Suprapubic skin (tissue), 4 donors: ENCODE measurements at regions not wholly inside any gene's neighbourhood (a gene's known extent, or its start where the extent isn't known, plus 50 kb on each side); places are given as distances from the start of the nearest gene placed in this dataset.

Experiments used
- DNase-seq, 2 donors: peaks; one replicate each; pipeline ENCODE4 v3.0.0-alpha.2; 2019; ENCODE audit warnings: low spot score in 2 of 2
- H3K27ac ChIP-seq: fragments of 200-600 bp; sonication (generic); one replicate; pipeline ENCODE4 v1.5.1; 2019
- H3K27me3 ChIP-seq: fragments of 200-600 bp; sonication (generic); one replicate; pipeline ENCODE4 v1.5.1; 2019
- H3K36me3 ChIP-seq: fragments of 200-600 bp; sonication (generic); one replicate; pipeline ENCODE4 v1.5.1; 2019
- H3K4me1 ChIP-seq: fragments of 200-600 bp; sonication (generic); one replicate; pipeline ENCODE4 v1.5.1; 2019
- H3K4me3 ChIP-seq: fragments of 200-600 bp; sonication (generic); one replicate; pipeline ENCODE4 v1.5.1; 2019; ENCODE audit warnings: mild to moderate bottlenecking
- H3K9me3 ChIP-seq: fragments of 200-600 bp; sonication (generic); one replicate; pipeline ENCODE4 v1.5.1; 2019
- EP300 ChIP-seq: sonication (generic); formaldehyde crosslinking; IDR thresholded peaks from one replicate; pipeline ENCODE4 v1.6.1; 2017; ENCODE audit warnings: antibody characterized with exemption
- POLR2A ChIP-seq, 2 donors: fragments of 450-650 bp; IDR thresholded peaks; one replicate each; pipeline ENCODE4 v1.6.1; 2017; ENCODE audit warnings: antibody characterized with exemption in 2 of 2, mild to moderate bottlenecking in 2 of 2, moderate library complexity in 2 of 2
- POLR2AphosphoS5 ChIP-seq, 3 donors: sonication (generic); formaldehyde crosslinking; IDR thresholded peaks; one replicate each; pipeline ENCODE4 v1.6.1; 2017; ENCODE audit warnings: antibody characterized with exemption in 3 of 3
- WGBS: methylation state at CpG from one replicate; pipeline ENCODE4 v1.1.5; 2018; 5-methylcytosine and 5-hydroxymethylcytosine counted together
- TF ChIP-seq, protein P1 (sequence below), 2 donors: fragments of 200-600 bp in 1 of 2; fragments of 450-650 bp in 1 of 2; sonication (generic) in 1 of 2; IDR thresholded peaks; one replicate each; pipeline ENCODE4 v1.5.1; 2016 to 2019; ENCODE audit warnings: antibody characterized with exemption in 2 of 2, mild to moderate bottlenecking in 1 of 2, moderate library complexity in 1 of 2

GRCh38 chr9:108687006-108687987 is 168.5 kb downstream of the ACTL7B start:
- TF ChIP-seq EP300 (no peak), POLR2AphosphoS5 (IDR thresholded peaks at IDR 0.05) (no peak), POLR2A (IDR thresholded peaks at IDR 0.05) (no peak)
- TF ChIP-seq, protein P1, sequence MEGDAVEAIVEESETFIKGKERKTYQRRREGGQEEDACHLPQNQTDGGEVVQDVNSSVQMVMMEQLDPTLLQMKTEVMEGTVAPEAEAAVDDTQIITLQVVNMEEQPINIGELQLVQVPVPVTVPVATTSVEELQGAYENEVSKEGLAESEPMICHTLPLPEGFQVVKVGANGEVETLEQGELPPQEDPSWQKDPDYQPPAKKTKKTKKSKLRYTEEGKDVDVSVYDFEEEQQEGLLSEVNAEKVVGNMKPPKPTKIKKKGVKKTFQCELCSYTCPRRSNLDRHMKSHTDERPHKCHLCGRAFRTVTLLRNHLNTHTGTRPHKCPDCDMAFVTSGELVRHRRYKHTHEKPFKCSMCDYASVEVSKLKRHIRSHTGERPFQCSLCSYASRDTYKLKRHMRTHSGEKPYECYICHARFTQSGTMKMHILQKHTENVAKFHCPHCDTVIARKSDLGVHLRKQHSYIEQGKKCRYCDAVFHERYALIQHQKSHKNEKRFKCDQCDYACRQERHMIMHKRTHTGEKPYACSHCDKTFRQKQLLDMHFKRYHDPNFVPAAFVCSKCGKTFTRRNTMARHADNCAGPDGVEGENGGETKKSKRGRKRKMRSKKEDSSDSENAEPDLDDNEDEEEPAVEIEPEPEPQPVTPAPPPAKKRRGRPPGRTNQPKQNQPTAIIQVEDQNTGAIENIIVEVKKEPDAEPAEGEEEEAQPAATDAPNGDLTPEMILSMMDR (IDR thresholded peaks at IDR 0.05): no peak
- no peak overlapping the region for H3K27ac ChIP-seq
- DNase-seq: no peak
- no peaks in the 10 kb centered on the region for H3K27me3 ChIP-seq
- peaks cover 2% of the 10 kb centered on the region for H3K4me1 ChIP-seq
- WGBS: 60% methylated on average over 8 of the region's 8 CpGs
- H3K36me3 ChIP-seq: no peaks in the 10 kb centered on the region
- H3K9me3 ChIP-seq: no peaks in the 10 kb centered on the region
- no peak overlapping the region for H3K4me3 ChIP-seq

DNA sequence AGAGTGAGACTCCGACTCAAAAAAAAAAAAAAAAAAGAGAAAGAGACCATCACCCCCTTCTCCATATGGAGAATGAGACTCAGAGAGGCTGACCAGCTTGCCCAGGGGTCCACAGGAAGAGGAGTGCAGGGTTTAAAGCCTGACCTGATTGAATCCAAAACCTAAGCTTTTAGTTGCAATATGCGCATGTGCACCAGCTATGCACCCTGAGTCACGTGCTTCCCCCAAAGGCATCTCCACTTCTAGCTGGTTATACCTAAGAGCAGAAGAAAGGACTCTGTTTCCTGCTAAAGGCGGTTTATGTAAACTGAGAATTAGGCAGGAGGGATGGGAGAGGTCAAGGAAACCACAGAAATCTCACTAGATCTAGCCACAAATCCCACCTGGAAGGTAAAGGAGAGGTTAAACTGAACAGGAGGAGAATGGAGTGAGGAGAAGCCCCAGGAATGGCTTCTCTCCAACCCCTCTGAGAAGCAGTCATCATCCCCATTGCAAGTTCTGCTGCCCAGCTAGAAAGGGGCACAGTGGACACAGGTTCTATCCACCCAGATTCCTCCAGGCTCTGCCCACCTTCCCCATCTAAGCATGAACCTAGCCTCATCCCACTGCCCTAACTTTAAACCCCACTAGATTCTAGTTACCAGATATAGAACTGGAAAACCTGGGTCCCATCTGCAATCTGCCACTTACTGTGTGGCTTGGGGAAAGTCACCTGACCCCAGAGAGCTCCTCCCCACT is 171.3 kb downstream of the ACTL7B start:
- 97% methylated on average over 4 of the region's 4 CpGs for WGBS
- H3K9me3 ChIP-seq: no peaks in the 10 kb centered on the region
- no peak overlapping the region for H3K4me3 ChIP-seq
- DNase-seq: no peak
- no peak overlapping the region for H3K27ac ChIP-seq
- peaks cover 2% of the 10 kb centered on the region for H3K4me1 ChIP-seq
- no peak for TF ChIP-seq POLR2AphosphoS5 (IDR thresholded peaks at IDR 0.05)
- TF ChIP-seq EP300: no peak
- TF ChIP-seq, protein P1 (IDR thresholded peaks at IDR 0.05): no peak
- no peak for TF ChIP-seq POLR2A (IDR thresholded peaks at IDR 0.05)
- H3K27me3 ChIP-seq: no peaks in the 10 kb centered on the region
- no peaks in the 10 kb centered on the region for H3K36me3 ChIP-seq

DNA sequence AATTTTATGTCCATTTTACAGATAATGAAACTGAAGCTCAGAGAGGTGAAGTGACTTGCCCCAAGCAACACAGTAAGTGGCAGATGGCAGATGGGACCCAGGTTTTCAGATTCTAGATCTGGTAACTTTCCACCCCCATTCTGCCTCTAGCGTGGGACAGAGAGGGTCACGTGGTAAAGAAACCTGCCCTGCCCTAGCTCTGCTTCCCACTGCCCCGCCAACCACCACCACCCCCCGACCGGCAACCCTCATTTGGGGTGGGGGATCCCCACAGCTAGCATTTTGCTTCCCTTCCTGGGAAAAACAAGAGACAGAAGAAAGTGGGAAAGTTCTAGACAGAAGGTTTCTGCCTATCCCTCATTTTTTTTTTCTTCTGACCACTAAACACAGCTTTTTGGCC is 172.5 kb downstream of the ACTL7B start:
- TF ChIP-seq POLR2A (IDR thresholded peaks at IDR 0.05) (no peak), EP300 (no peak), POLR2AphosphoS5 (IDR thresholded peaks at IDR 0.05) (no peak)
- TF ChIP-seq, protein P1 (IDR thresholded peaks at IDR 0.05): no peak
- H3K27ac ChIP-seq: no peak overlapping the region
- no peaks in the 10 kb centered on the region for H3K27me3 ChIP-seq
- no peak for DNase-seq
- no peaks in the 10 kb centered on the region for H3K36me3 ChIP-seq
- no peak overlapping the region for H3K4me3 ChIP-seq
- WGBS: 90% methylated on average over 5 of the region's 5 CpGs
- peaks cover 2% of the 10 kb centered on the region for H3K4me1 ChIP-seq
- H3K9me3 ChIP-seq: no peaks in the 10 kb centered on the region

DNA sequence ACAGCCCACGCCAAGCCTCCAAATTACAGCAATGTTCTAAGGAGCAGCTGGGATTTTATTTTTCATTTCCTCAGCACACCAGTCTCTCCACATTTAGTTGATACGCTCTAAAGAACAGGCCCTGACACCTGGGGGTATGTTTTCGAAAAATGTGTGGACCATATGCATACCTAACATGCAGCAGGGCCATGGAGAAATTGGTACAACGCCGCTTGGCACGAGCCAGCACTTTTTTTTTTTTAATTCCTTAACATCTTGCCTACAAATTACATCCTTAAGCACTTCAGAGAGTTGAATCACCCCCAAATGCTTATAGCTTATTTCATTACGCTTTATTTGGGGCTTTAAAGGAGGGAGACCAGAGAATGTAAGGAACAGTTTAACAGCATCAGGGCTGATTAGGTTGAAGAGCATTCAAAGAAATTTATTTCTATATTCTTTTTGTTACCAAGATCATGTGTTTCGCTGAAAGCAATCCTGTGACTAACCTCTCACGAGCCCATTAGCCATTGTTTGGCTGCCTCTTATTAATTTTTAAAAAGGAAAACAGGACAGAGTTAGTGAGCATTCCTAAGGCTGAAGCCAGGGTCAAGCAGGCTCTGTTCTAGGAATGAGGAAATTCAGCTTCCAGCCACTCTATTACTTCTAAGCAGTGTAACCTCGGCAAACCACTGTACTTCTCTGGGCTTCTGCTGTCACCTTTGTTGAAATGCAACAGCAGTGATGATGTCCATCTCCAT is 173.8 kb downstream of the ACTL7B start:
- H3K4me1 ChIP-seq: no peaks in the 10 kb centered on the region
- no peak overlapping the region for H3K27ac ChIP-seq
- H3K36me3 ChIP-seq: no peaks in the 10 kb centered on the region
- H3K9me3 ChIP-seq: no peaks in the 10 kb centered on the region
- no peak for DNase-seq
- no peaks in the 10 kb centered on the region for H3K27me3 ChIP-seq
- 78% methylated on average over 10 of the region's 10 CpGs for WGBS
- no peak overlapping the region for H3K4me3 ChIP-seq
- no peak for TF ChIP-seq POLR2AphosphoS5 (IDR thresholded peaks at IDR 0.05)
- no peak for TF ChIP-seq POLR2A (IDR thresholded peaks at IDR 0.05)
- TF ChIP-seq EP300: no peak
- TF ChIP-seq, protein P1 (IDR thresholded peaks at IDR 0.05): no peak
